ENCODE measurements at regions not wholly inside any gene's neighbourhood (a gene's known extent, or its start where the extent isn't known, plus 50 kb on each side); places are given as distances from the start of the nearest gene placed in this dataset.

- Histone ChIP-seq H2AFZ (ENCODE audit: low read length) (no peak overlapping the region), H3K4me3 (ENCODE audit: low read depth, low read length, poor library complexity, severe bottlenecking) (no peak overlapping the region), H3K9me2 (ENCODE audit: low read depth, low read length) (no peaks in the 10 kb centered on the region), H3K9ac (ENCODE audit: low read length) (no peak overlapping the region), H3K36me3 (ENCODE audit: insufficient read depth, low read length) (no peaks in the 10 kb centered on the region), H3K4me2 (ENCODE audit: low read length) (no peak overlapping the region), H3K27ac (ENCODE audit: low read depth, low read length, poor library complexity, severe bottlenecking) (no peak overlapping the region), H3K79me2 (ENCODE audit: insufficient read depth, low read length) (no peaks in the 10 kb centered on the region), H3K9me3 (ENCODE audit: low read length) (no peaks in the 10 kb centered on the region), H3F3A (ENCODE audit: insufficient read depth, low read length) (no peaks in the 10 kb centered on the region), H3K27me3 (ENCODE audit: insufficient read depth, low read length) (peaks cover 6% of the 10 kb centered on the region; the same call in 1 of the 2 replicates), H3K4me1 (ENCODE audit: insufficient read depth, low read length, severe bottlenecking) (no peaks in the 10 kb centered on the region), H4K20me1 (ENCODE audit: insufficient read depth, low read length) (no peaks in the 10 kb centered on the region)
- TF ChIP-seq EZH2 (IDR thresholded peaks at IDR 0.05; ENCODE audit: borderline replicate concordance, low read length) (no peak), CTCF (IDR thresholded peaks at IDR 0.05; ENCODE audit: low read length) (no peak)
These were observed 54.0 kb upstream of the GTF3A start for GRCh38 chr13:27370305-27370872.

GRCh38 chr13:27371932-27372331 lies 52.5 kb upstream of the GTF3A start:
- H3K4me3 ChIP-seq (ENCODE audit: low read depth, low read length, poor library complexity, severe bottlenecking) = no peak overlapping the region
- H3K9ac ChIP-seq (ENCODE audit: low read length) = no peak overlapping the region
- no peaks in the 10 kb centered on the region for H3K36me3 ChIP-seq (ENCODE audit: insufficient read depth, low read length)
- H3K4me2 ChIP-seq (ENCODE audit: low read length) = no peak overlapping the region
- H3K79me2 ChIP-seq (ENCODE audit: insufficient read depth, low read length) = no peaks in the 10 kb centered on the region
- H3K27ac ChIP-seq (ENCODE audit: low read depth, low read length, poor library complexity, severe bottlenecking) = no peak overlapping the region
- no peaks in the 10 kb centered on the region for H3K4me1 ChIP-seq (ENCODE audit: insufficient read depth, low read length, severe bottlenecking)
- no peak overlapping the region for H2AFZ ChIP-seq (ENCODE audit: low read length)
- H3F3A ChIP-seq (ENCODE audit: insufficient read depth, low read length) = no peaks in the 10 kb centered on the region
- no peak for TF ChIP-seq CTCF (IDR thresholded peaks at IDR 0.05; ENCODE audit: low read length)
- no peaks in the 10 kb centered on the region for H3K9me3 ChIP-seq (ENCODE audit: low read length)
- H4K20me1 ChIP-seq (ENCODE audit: insufficient read depth, low read length) = no peaks in the 10 kb centered on the region
- H3K27me3 ChIP-seq (ENCODE audit: insufficient read depth, low read length) = peaks cover 6% of the 10 kb centered on the region; the same call in 1 of the 2 replicates
- H3K9me2 ChIP-seq (ENCODE audit: low read depth, low read length) = no peaks in the 10 kb centered on the region

- Histone ChIP-seq H3K4me3 (ENCODE audit: low read depth, low read length, poor library complexity, severe bottlenecking) (no peak overlapping the region), H3K4me2 (ENCODE audit: low read length) (no peak overlapping the region), H3K27ac (ENCODE audit: low read depth, low read length, poor library complexity, severe bottlenecking) (no peak overlapping the region), H3K9ac (ENCODE audit: low read length) (no peak overlapping the region), H3K36me3 (ENCODE audit: insufficient read depth, low read length) (no peaks in the 10 kb centered on the region), H3K9me3 (ENCODE audit: low read length) (no peaks in the 10 kb centered on the region), H3K27me3 (ENCODE audit: insufficient read depth, low read length) (peaks cover 6% of the 10 kb centered on the region; the same call in 1 of the 2 replicates), H3F3A (ENCODE audit: insufficient read depth, low read length) (no peaks in the 10 kb centered on the region), H3K9me2 (ENCODE audit: low read depth, low read length) (no peaks in the 10 kb centered on the region), H3K4me1 (ENCODE audit: insufficient read depth, low read length, severe bottlenecking) (no peaks in the 10 kb centered on the region), H4K20me1 (ENCODE audit: insufficient read depth, low read length) (no peaks in the 10 kb centered on the region), H2AFZ (ENCODE audit: low read length) (no peak overlapping the region), H3K79me2 (ENCODE audit: insufficient read depth, low read length) (no peaks in the 10 kb centered on the region)
- TF ChIP-seq CTCF (IDR thresholded peaks at IDR 0.05; ENCODE audit: low read length) (no peak), EZH2 (IDR thresholded peaks at IDR 0.05; ENCODE audit: borderline replicate concordance, low read length) (no peak)
These were observed 51.5 kb upstream of the GTF3A start for GRCh38 chr13:27372896-27373295.
